ENCODE measurements at regions not wholly inside any gene's neighbourhood (a gene's known extent, or its start where the extent isn't known, plus 50 kb on each side); places are given as distances from the start of the nearest gene placed in this dataset.
"Not testable (repeated sequence)": the region's sequence is repeated elsewhere in the genome, so short reads cannot be mapped to it uniquely, and the experiment has no call there.

- H4K8ac ChIP-seq (ENCODE audit: low read depth, low read length); H3K36me3 ChIP-seq (ENCODE audit: control insufficient read depth, insufficient read depth, low read length); H4K5ac ChIP-seq (ENCODE audit: low read length); H3K4me2 ChIP-seq (ENCODE audit: low read length); H3K4me1 ChIP-seq (ENCODE audit: control insufficient read depth, low read depth, low read length); H2BK5ac ChIP-seq (ENCODE audit: low read length); H2BK120ac ChIP-seq (ENCODE audit: low read depth, low read length); H3K27ac ChIP-seq (ENCODE audit: low read depth, low read length); H3K79me2 ChIP-seq (ENCODE audit: control insufficient read depth, insufficient read depth, low read length); H3K27me3 ChIP-seq (ENCODE audit: insufficient read depth, low read length, poor library complexity); H2AK5ac ChIP-seq (ENCODE audit: low read length); H3K79me1 ChIP-seq (ENCODE audit: low read length); H3K23ac ChIP-seq (ENCODE audit: low read length); H2BK15ac ChIP-seq (replicated peaks; ENCODE audit: low read depth): not testable (repeated sequence)
- no CpG with 5 or more reads among the region's 81 CpGs for WGBS (ENCODE audit: extremely low coverage, insufficient coverage, low lambda C conversion rate)
- H3K56ac ChIP-seq (ENCODE audit: low read length): peak overlapping the region; percentile 89
- peak overlapping the region; percentile 63 for H3K4ac ChIP-seq (ENCODE audit: low read depth, low read length)
- H3K9ac ChIP-seq (ENCODE audit: low read length): peak overlapping the region; percentile 83
- peak overlapping the region; percentile 55 for H3K4me3 ChIP-seq (ENCODE audit: low read length)
- DNase-seq: peak; percentile 91
- H3K18ac ChIP-seq (ENCODE audit: low read length): peak overlapping the region; percentile 33
Observed at GRCh38 chr4:9532134-9532862, 88.1 kb downstream of the DEFB131A start.

- H3K4me3 ChIP-seq (ENCODE audit: low read length); H3K36me3 ChIP-seq (ENCODE audit: control insufficient read depth, insufficient read depth, low read length); H4K5ac ChIP-seq (ENCODE audit: low read length); H3K27ac ChIP-seq (ENCODE audit: low read depth, low read length); H2BK120ac ChIP-seq (ENCODE audit: low read depth, low read length); H3K79me2 ChIP-seq (ENCODE audit: control insufficient read depth, insufficient read depth, low read length); H4K8ac ChIP-seq (ENCODE audit: low read depth, low read length); H3K4ac ChIP-seq (ENCODE audit: low read depth, low read length); H3K27me3 ChIP-seq (ENCODE audit: insufficient read depth, low read length, poor library complexity); H2BK15ac ChIP-seq (replicated peaks; ENCODE audit: low read depth); H3K23ac ChIP-seq (ENCODE audit: low read length); H2AK5ac ChIP-seq (ENCODE audit: low read length); H3K18ac ChIP-seq (ENCODE audit: low read length); H3K79me1 ChIP-seq (ENCODE audit: low read length); H2BK5ac ChIP-seq (ENCODE audit: low read length); H3K4me1 ChIP-seq (ENCODE audit: control insufficient read depth, low read depth, low read length): not testable (repeated sequence)
- H3K4me2 ChIP-seq (ENCODE audit: low read length): peak overlapping the region; percentile 27
- no CpG with 5 or more reads among the region's 15 CpGs for WGBS (ENCODE audit: extremely low coverage, insufficient coverage, low lambda C conversion rate)
- peak overlapping the region; percentile 42 for H3K56ac ChIP-seq (ENCODE audit: low read length)
- peak; percentile 26 for DNase-seq
- H3K9ac ChIP-seq (ENCODE audit: low read length): peak overlapping the region; percentile 83
Observed at GRCh38 chr4:9532863-9533192, 88.6 kb downstream of the DEFB131A start.

- H3K4me3 ChIP-seq (ENCODE audit: low read length); H2BK120ac ChIP-seq (ENCODE audit: low read depth, low read length); H3K4me1 ChIP-seq (ENCODE audit: control insufficient read depth, low read depth, low read length); H3K4ac ChIP-seq (ENCODE audit: low read depth, low read length); H3K56ac ChIP-seq (ENCODE audit: low read length); H3K79me2 ChIP-seq (ENCODE audit: control insufficient read depth, insufficient read depth, low read length); H3K4me2 ChIP-seq (ENCODE audit: low read length); H3K36me3 ChIP-seq (ENCODE audit: control insufficient read depth, insufficient read depth, low read length); H3K27me3 ChIP-seq (ENCODE audit: insufficient read depth, low read length, poor library complexity); H3K23ac ChIP-seq (ENCODE audit: low read length); H3K9ac ChIP-seq (ENCODE audit: low read length); H3K18ac ChIP-seq (ENCODE audit: low read length); H3K79me1 ChIP-seq (ENCODE audit: low read length); H2BK15ac ChIP-seq (replicated peaks; ENCODE audit: low read depth); H4K5ac ChIP-seq (ENCODE audit: low read length); H4K8ac ChIP-seq (ENCODE audit: low read depth, low read length); H2AK5ac ChIP-seq (ENCODE audit: low read length); H3K27ac ChIP-seq (ENCODE audit: low read depth, low read length); H2BK5ac ChIP-seq (ENCODE audit: low read length): not testable (repeated sequence)
- WGBS (ENCODE audit: extremely low coverage, insufficient coverage, low lambda C conversion rate): no CpG with 5 or more reads among the region's 9 CpGs
- DNase-seq: peak; percentile 26
Observed at GRCh38 chr4:9537101-9537500, 92.9 kb downstream of the DEFB131A start.

GRCh38 chr4:9539939-9540520 is 95.8 kb downstream of the DEFB131A start:
- H3K27me3 ChIP-seq (ENCODE audit: insufficient read depth, low read length, poor library complexity); H3K4me2 ChIP-seq (ENCODE audit: low read length); H3K4me1 ChIP-seq (ENCODE audit: control insufficient read depth, low read depth, low read length); H3K36me3 ChIP-seq (ENCODE audit: control insufficient read depth, insufficient read depth, low read length); H3K4me3 ChIP-seq (ENCODE audit: low read length); H2BK15ac ChIP-seq (replicated peaks; ENCODE audit: low read depth); H3K4ac ChIP-seq (ENCODE audit: low read depth, low read length); H4K5ac ChIP-seq (ENCODE audit: low read length); DNase-seq; H2AK5ac ChIP-seq (ENCODE audit: low read length); H3K18ac ChIP-seq (ENCODE audit: low read length); H4K8ac ChIP-seq (ENCODE audit: low read depth, low read length); H3K56ac ChIP-seq (ENCODE audit: low read length); H2BK5ac ChIP-seq (ENCODE audit: low read length); H3K79me2 ChIP-seq (ENCODE audit: control insufficient read depth, insufficient read depth, low read length); H3K79me1 ChIP-seq (ENCODE audit: low read length); H3K9ac ChIP-seq (ENCODE audit: low read length); H3K27ac ChIP-seq (ENCODE audit: low read depth, low read length); H2BK120ac ChIP-seq (ENCODE audit: low read depth, low read length); H3K23ac ChIP-seq (ENCODE audit: low read length): not testable (repeated sequence)
- no CpG with 5 or more reads among the region's 5 CpGs for WGBS (ENCODE audit: extremely low coverage, insufficient coverage, low lambda C conversion rate)

- H4K5ac ChIP-seq (ENCODE audit: low read length); H3K4ac ChIP-seq (ENCODE audit: low read depth, low read length); H3K4me1 ChIP-seq (ENCODE audit: control insufficient read depth, low read depth, low read length); H3K56ac ChIP-seq (ENCODE audit: low read length); H3K79me2 ChIP-seq (ENCODE audit: control insufficient read depth, insufficient read depth, low read length); H3K4me2 ChIP-seq (ENCODE audit: low read length); H3K4me3 ChIP-seq (ENCODE audit: low read length); H4K8ac ChIP-seq (ENCODE audit: low read depth, low read length); H2AK5ac ChIP-seq (ENCODE audit: low read length); H3K9ac ChIP-seq (ENCODE audit: low read length); H2BK5ac ChIP-seq (ENCODE audit: low read length); H3K79me1 ChIP-seq (ENCODE audit: low read length); H3K36me3 ChIP-seq (ENCODE audit: control insufficient read depth, insufficient read depth, low read length); H3K23ac ChIP-seq (ENCODE audit: low read length); H2BK120ac ChIP-seq (ENCODE audit: low read depth, low read length); H3K27me3 ChIP-seq (ENCODE audit: insufficient read depth, low read length, poor library complexity); H2BK15ac ChIP-seq (replicated peaks; ENCODE audit: low read depth); H3K18ac ChIP-seq (ENCODE audit: low read length); DNase-seq; H3K27ac ChIP-seq (ENCODE audit: low read depth, low read length): not testable (repeated sequence)
- WGBS (ENCODE audit: extremely low coverage, insufficient coverage, low lambda C conversion rate): no CpG with 5 or more reads among the region's 3 CpGs
Observed at GRCh38 chr4:9541388-9541915, 97.2 kb downstream of the DEFB131A start.

- H3K4ac ChIP-seq (ENCODE audit: low read depth, low read length); H3K23ac ChIP-seq (ENCODE audit: low read length); H3K4me3 ChIP-seq (ENCODE audit: low read length); H3K79me1 ChIP-seq (ENCODE audit: low read length); H3K9ac ChIP-seq (ENCODE audit: low read length); H4K5ac ChIP-seq (ENCODE audit: low read length); H2AK5ac ChIP-seq (ENCODE audit: low read length); H2BK15ac ChIP-seq (replicated peaks; ENCODE audit: low read depth); H3K4me2 ChIP-seq (ENCODE audit: low read length); H2BK120ac ChIP-seq (ENCODE audit: low read depth, low read length); H3K36me3 ChIP-seq (ENCODE audit: control insufficient read depth, insufficient read depth, low read length); H3K18ac ChIP-seq (ENCODE audit: low read length); H3K4me1 ChIP-seq (ENCODE audit: control insufficient read depth, low read depth, low read length); H3K27ac ChIP-seq (ENCODE audit: low read depth, low read length); H3K79me2 ChIP-seq (ENCODE audit: control insufficient read depth, insufficient read depth, low read length); H4K8ac ChIP-seq (ENCODE audit: low read depth, low read length); H2BK5ac ChIP-seq (ENCODE audit: low read length); H3K56ac ChIP-seq (ENCODE audit: low read length); H3K27me3 ChIP-seq (ENCODE audit: insufficient read depth, low read length, poor library complexity): not testable (repeated sequence)
- no CpG with 5 or more reads among the region's 2 CpGs for WGBS (ENCODE audit: extremely low coverage, insufficient coverage, low lambda C conversion rate)
- peak; percentile 19 for DNase-seq
Observed at GRCh38 chr4:9544851-9545250, 100.6 kb downstream of the DEFB131A start.

Data from mesendoderm (in vitro differentiated cells).